HG02852 (cell line): ENCODE measurements at regions not wholly inside any gene's neighbourhood (a gene's known extent, or its start where the extent isn't known, plus 50 kb on each side); places are given as distances from the start of the nearest gene placed in this dataset.
"Not testable (repeated sequence)": the region's sequence is repeated elsewhere in the genome, so short reads cannot be mapped to it uniquely, and the experiment has no call there.

Experiments
- ATAC-seq: cut with Tn5 transposase; IDR thresholded peaks from one replicate; pipeline ENCODE4 v1.9.1; 2021; ENCODE audit warnings: mild to moderate bottlenecking, moderate library complexity; ENCODE audit not compliant: unreplicated experiment

DNA sequence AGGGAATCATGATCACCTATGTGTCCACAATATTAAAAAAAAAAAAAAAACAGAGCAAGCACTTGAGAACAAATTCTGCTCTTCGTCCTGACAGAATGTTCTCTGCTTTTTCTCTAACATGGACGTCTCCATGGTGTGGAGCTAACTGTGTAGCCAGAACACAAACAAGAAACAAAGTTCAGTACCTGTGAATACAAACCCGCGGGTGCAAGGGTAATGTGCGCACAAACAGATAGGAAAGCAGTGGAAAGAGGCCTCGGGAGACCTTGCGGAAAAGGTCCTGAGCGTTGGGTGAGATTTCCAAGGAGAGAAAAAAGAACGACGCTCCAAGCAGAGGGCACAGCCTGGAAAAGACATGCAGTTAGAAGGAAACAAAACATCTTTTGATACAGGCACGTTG lies 92.0 kb upstream of the TBL1X start:
- no peak for ATAC-seq

DNA sequence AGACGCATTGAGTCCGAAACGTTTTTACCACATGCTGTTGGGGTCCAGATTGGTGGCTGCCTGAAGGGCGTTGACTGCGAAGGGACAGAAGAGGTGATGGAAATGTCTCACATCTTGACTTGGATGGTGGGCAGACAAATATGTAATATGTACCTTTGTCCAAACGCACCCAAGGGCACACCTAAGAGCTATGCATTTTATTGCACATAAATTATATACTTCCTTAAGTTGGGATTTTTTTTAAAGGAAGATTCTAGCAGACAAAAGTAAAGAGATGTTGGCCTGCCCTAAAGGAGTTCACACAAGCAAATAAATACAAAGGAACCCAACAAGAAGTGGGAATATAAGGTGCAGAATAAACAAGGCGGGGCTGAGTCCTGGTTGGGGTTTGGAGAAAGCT lies 91.1 kb upstream of the TBL1X start:
- no peak for ATAC-seq

- ATAC-seq, result no peak
Observed at GRCh38 chrX:9374555-9374954, 90.3 kb upstream of the TBL1X start.

DNA sequence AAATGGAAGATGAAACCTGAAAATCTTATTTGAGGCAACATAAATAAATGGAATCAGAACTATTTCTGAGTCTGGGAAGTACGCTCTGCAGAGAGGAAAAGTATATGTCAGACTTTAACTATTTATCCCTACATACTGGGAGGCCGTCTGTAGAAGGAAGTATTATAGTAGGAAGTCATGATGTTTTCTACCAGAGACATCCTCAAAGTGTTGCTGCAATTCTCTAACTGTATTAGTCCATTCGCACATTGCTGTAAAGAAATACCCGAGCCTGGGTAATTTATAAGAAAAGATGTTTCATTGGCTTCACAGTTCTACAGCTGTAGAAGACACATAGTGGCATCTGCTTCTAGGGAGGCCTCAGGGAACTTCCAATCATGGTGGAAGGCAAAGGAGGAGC lies 88.7 kb upstream of the TBL1X start:
- ATAC-seq, result no peak

DNA sequence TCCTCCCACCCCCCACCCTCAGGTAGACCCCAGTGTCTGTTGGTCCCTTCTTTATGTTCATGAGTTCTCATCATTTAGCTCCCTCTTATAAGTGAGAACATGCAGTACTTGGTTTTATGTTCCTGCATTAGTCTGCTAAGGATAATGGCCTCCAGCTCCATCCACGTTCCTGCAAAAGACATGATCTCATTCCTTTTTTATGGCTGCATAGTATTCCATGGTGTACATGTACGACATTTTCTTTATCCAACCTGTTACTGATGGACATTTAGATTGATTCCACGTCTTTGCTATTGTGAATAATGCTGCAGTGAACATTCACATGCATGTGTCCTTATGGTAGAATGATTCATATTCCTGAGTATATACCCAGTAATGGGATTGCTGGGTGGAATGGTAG lies 87.6 kb upstream of the TBL1X start:
- ATAC-seq, result not testable (repeated sequence)

- ATAC-seq, result no peak
Observed at GRCh38 chrX:9378980-9379696, 85.7 kb upstream of the TBL1X start.

GRCh38 chrX:9379697-9380551 lies 84.9 kb upstream of the TBL1X start:
- no peak for ATAC-seq

DNA sequence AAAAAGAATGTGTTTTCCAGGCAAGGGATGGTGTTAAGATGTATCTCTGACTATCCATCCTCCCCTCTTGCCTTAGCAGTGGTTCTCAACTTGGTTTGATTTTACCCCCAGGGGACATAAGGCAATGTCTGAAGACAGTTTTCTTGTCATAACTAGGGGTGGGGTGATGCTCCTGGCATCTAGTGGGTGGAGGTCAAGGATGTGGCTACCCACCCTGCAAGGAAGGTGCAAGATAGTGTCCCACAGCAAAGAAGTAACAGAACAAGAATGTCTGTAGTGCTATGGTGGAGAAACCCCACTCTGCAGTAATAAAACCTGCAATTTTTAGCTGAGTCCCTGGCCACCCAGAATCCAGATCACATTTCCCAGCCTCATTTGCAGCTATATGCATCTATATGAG lies 81.2 kb upstream of the TBL1X start:
- no peak for ATAC-seq

- no peak for ATAC-seq
Observed at GRCh38 chrX:9388450-9388849, 76.4 kb upstream of the TBL1X start.

- no peak for ATAC-seq
Observed at GRCh38 chrX:9390121-9390520, 74.7 kb upstream of the TBL1X start.

- ATAC-seq, result no peak
Observed at GRCh38 chrX:9390693-9391368, 74.0 kb upstream of the TBL1X start.

- ATAC-seq, result no peak
Observed at GRCh38 chrX:9392445-9392844, 72.4 kb upstream of the TBL1X start.

DNA sequence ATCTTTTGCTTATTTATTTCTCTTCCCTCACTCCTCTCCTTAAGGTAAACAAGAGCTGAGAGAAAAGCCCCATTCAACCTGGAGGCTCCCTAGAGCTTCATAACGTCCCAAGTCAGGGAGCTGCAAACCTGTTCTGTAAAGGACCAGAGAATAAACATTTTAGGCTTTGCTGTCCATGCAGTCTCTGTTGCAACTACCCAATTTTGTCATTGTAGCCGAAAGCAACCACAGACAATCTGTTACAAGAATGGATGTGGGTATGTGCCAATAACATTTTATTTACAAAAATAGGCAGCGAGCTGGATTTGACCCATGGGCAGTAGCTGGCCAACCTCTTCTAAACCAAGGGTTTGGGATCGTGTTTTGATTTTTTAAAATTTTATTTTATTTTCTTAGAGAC lies 71.3 kb upstream of the TBL1X start:
- ATAC-seq, result no peak

- ATAC-seq, result no peak
Observed at GRCh38 chrX:9394212-9394611, 70.6 kb upstream of the TBL1X start.

GRCh38 chrX:9396930-9397329 lies 67.9 kb upstream of the TBL1X start:
- ATAC-seq, result no peak

- no peak for ATAC-seq
Observed at GRCh38 chrX:9401051-9401450, 63.8 kb upstream of the TBL1X start.

DNA sequence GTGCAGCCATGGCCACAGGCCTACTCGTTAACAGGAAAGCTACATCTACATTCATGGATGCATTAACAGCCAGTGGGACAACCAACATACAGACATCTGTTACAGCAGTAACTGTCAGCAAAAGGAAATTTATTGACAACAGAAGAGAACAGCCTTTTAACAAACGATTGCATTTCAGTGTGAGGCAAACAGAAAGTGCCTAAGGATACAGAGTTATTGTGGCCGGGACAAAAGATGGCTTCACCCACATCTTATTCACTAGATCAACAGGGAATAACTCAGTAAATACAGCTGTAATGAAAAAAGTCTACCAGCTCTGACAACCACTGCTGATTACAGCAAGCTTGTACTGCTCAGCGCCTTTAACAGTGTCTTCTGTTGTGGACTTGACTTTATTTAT lies 61.5 kb upstream of the TBL1X start:
- ATAC-seq, result no peak

GRCh38 chrX:9405635-9406034 lies 59.2 kb upstream of the TBL1X start:
- not testable (repeated sequence) for ATAC-seq

GRCh38 chrX:9410889-9411288 lies 54.0 kb upstream of the TBL1X start:
- not testable (repeated sequence) for ATAC-seq

- ATAC-seq, result not testable (repeated sequence)
Observed at GRCh38 chrX:9411682-9412081, 53.2 kb upstream of the TBL1X start.

- no peak for ATAC-seq
Observed at GRCh38 chrX:9414416-9414815, 50.4 kb upstream of the TBL1X start.
